ENCODE measurements at regions not wholly inside any gene's neighbourhood (a gene's known extent, or its start where the extent isn't known, plus 50 kb on each side); places are given as distances from the start of the nearest gene placed in this dataset.

GRCh38 chr4:11618666-11619282 is 190.1 kb upstream of the HS3ST1 start:
- no peak for TF ChIP-seq SMC3 (IDR thresholded peaks at IDR 0.05; ENCODE audit: low read length)
- no peak for TF ChIP-seq CTCF (CRISPR knock-in tag; IDR thresholded peaks at IDR 0.05)
- TF ChIP-seq RBFOX2 (IDR thresholded peaks at IDR 0.05; ENCODE audit: low read depth, low read length), result no peak
- no peak for TF ChIP-seq POLR2A (IDR thresholded peaks at IDR 0.05; ENCODE audit: insufficient read depth in 1 of 2, low read depth in 2 of 2, low read length in 2 of 2)
- no peak for TF ChIP-seq SOX6 (IDR thresholded peaks at IDR 0.05)
- no peak for TF ChIP-seq SOX6 (CRISPR knock-in tag; IDR thresholded peaks at IDR 0.05)
- no peak for TF ChIP-seq BCLAF1 (IDR thresholded peaks at IDR 0.05)
- no peak for TF ChIP-seq ZFP37 (CRISPR knock-in tag; IDR thresholded peaks at IDR 0.05; ENCODE audit: borderline replicate concordance)
- no peak for TF ChIP-seq TAF15 (IDR thresholded peaks at IDR 0.05; ENCODE audit: low read depth, low read length, poor library complexity, severe bottlenecking)
- TF ChIP-seq POLR2AphosphoS2 (IDR thresholded peaks at IDR 0.05; ENCODE audit: low read depth, low read length), result no peak

Data from HepG2 (cell line).